Activated B cell treated with CpG ODN at 0.5 μM for 24 hours (primary cell): ENCODE measurements at regions not wholly inside any gene's neighbourhood (a gene's known extent, or its start where the extent isn't known, plus 50 kb on each side); places are given as distances from the start of the nearest gene placed in this dataset.
A peak's percentile ranks its signal among the peaks of the same experiment; 100 is the strongest.

ENCODE experiments used
- ATAC-seq: fragments of 200-7000 bp; cut with Tn5 transposase; one replicate; pipeline ENCODE4 v1.10.0; 2021; ENCODE audit warnings: low read depth, mild to moderate bottlenecking, moderate library complexity
- CTCF ChIA-PET: fragments of 350-600 bp; sonication (Branson Sonifier 250); formaldehyde crosslinking; loops from one replicate; lab custom pipeline; 2021; ENCODE audit warnings: antibody characterized with exemption; lab: Charles Lee
- POLR2A ChIA-PET: fragments of 350-600 bp; sonication (Branson Sonifier 250); formaldehyde crosslinking; loops from one replicate; lab custom pipeline; 2021; ENCODE audit warnings: antibody characterized with exemption; lab: Charles Lee
- DNase-seq: peaks from one replicate; pipeline ENCODE4 v3.0.0; 2022
- H3K27ac Mint-ChIP-seq: one replicate; pipeline ENCODE4 v1.8.0; 2020; ENCODE audit warnings: mixed read lengths
- H3K27me3 Mint-ChIP-seq: one replicate; pipeline ENCODE4 v1.8.0; 2021; ENCODE audit warnings: mixed read lengths
- H3K36me3 Mint-ChIP-seq: one replicate; pipeline ENCODE4 v1.8.0; 2021; ENCODE audit warnings: low read depth, mixed read lengths
- H3K4me1 Mint-ChIP-seq: one replicate; pipeline ENCODE4 v1.8.0; 2021; ENCODE audit warnings: mixed read lengths
- H3K4me3 Mint-ChIP-seq: one replicate; pipeline ENCODE4 v1.8.0; 2020; ENCODE audit warnings: mild to moderate bottlenecking, mixed read lengths
- H3K9me3 Mint-ChIP-seq: one replicate; pipeline ENCODE4 v1.8.0; 2020; ENCODE audit warnings: mixed read lengths
- CTCF ChIP-seq: fragments of 200-600 bp; IDR thresholded peaks from one replicate; pipeline ENCODE4 v1.8.0; 2022; ENCODE audit warnings: antibody characterized with exemption, mild to moderate bottlenecking
- intact Hi-C: fragments of 100-400 bp; cut with micrococcal nuclease; formaldehyde crosslinking; loops from one replicate; pipeline ENCODE4 v1.15.1; 2024

GRCh38 chr12:13505224-13505623 is 308.7 kb downstream of the EMP1 start:
- DNase-seq (no peak), ATAC-seq (peak; percentile 50)
- Mint-ChIP-seq H3K27ac (no peak overlapping the region), H3K36me3 (no peaks in the 10 kb centered on the region), H3K4me1 (no peaks in the 10 kb centered on the region), H3K9me3 (no peaks in the 10 kb centered on the region), H3K4me3 (no peak overlapping the region), H3K27me3 (no peaks in the 10 kb centered on the region)
- ChIA-PET POLR2A (no interaction called here), CTCF (no interaction called here)
- intact Hi-C loops: no loop called here
- no peak for TF ChIP-seq CTCF

- Mint-ChIP-seq H3K27ac (no peak overlapping the region), H3K4me1 (no peaks in the 10 kb centered on the region), H3K4me3 (no peak overlapping the region), H3K36me3 (no peaks in the 10 kb centered on the region), H3K9me3 (no peaks in the 10 kb centered on the region), H3K27me3 (no peaks in the 10 kb centered on the region)
- DNase-seq: no peak
- intact Hi-C loops: no loop called here
- POLR2A ChIA-PET: no interaction called here
- CTCF ChIA-PET: no interaction called here
- no peak for TF ChIP-seq CTCF
- no peak for ATAC-seq
Observed at GRCh38 chr12:13504736-13505135, 308.2 kb downstream of the EMP1 start.

- DNase-seq (no peak), ATAC-seq (no peak)
- H3K27ac Mint-ChIP-seq: no peak overlapping the region
- H3K4me3 Mint-ChIP-seq: no peak overlapping the region
- H3K4me1 Mint-ChIP-seq: peaks cover 4% of the 10 kb centered on the region
- ChIA-PET CTCF (no interaction called here), POLR2A (no interaction called here)
- H3K9me3 Mint-ChIP-seq: no peaks in the 10 kb centered on the region
- no peaks in the 10 kb centered on the region for H3K27me3 Mint-ChIP-seq
- intact Hi-C loops: no loop called here
- TF ChIP-seq CTCF: no peak
- no peaks in the 10 kb centered on the region for H3K36me3 Mint-ChIP-seq
Observed at GRCh38 chr12:13504074-13504473, 307.5 kb downstream of the EMP1 start.

- no peak for ATAC-seq
- TF ChIP-seq CTCF: no peak
- H3K4me1 Mint-ChIP-seq: peaks cover 12% of the 10 kb centered on the region
- H3K36me3 Mint-ChIP-seq: no peaks in the 10 kb centered on the region
- DNase-seq: no peak
- no peak overlapping the region for H3K27ac Mint-ChIP-seq
- ChIA-PET POLR2A (no interaction called here), CTCF (no interaction called here)
- H3K4me3 Mint-ChIP-seq: no peak overlapping the region
- no peaks in the 10 kb centered on the region for H3K9me3 Mint-ChIP-seq
- intact Hi-C loops: no loop called here
- H3K27me3 Mint-ChIP-seq: no peaks in the 10 kb centered on the region
Observed at GRCh38 chr12:13503094-13503835, 306.7 kb downstream of the EMP1 start.

- no peaks in the 10 kb centered on the region for H3K9me3 Mint-ChIP-seq
- H3K36me3 Mint-ChIP-seq: no peaks in the 10 kb centered on the region
- H3K27me3 Mint-ChIP-seq: no peaks in the 10 kb centered on the region
- ChIA-PET POLR2A (interaction anchor here (0.5 kb wide), 1 partner anchor 802 kb away, joined by 3 read pairs; no protein-coding TSS in a partner anchor), CTCF (no interaction called here)
- no peak for TF ChIP-seq CTCF
- H3K4me1 Mint-ChIP-seq: peaks cover 15% of the 10 kb centered on the region
- no peak overlapping the region for H3K4me3 Mint-ChIP-seq
- no peak for DNase-seq
- no peak for ATAC-seq
- intact Hi-C loops: no loop called here
- no peak overlapping the region for H3K27ac Mint-ChIP-seq
Observed at GRCh38 chr12:13499008-13499407, 302.5 kb downstream of the EMP1 start.
